SK-N-SH (cell line): ENCODE measurements at regions not wholly inside any gene's neighbourhood (a gene's known extent, or its start where the extent isn't known, plus 50 kb on each side); places are given as distances from the start of the nearest gene placed in this dataset.

Experiments used
- CTCF ChIA-PET: fragments of 300-600, 350-600 bp; formaldehyde crosslinking; extraction: SDS; loops from one replicate; lab custom pipeline; 2021; lab: Yijun Ruan, JAX
- POLR2A ChIA-PET: fragments of 350-600 bp; sonication (Branson Sonifier 250); formaldehyde crosslinking; extraction: SDS; loops from one replicate; lab custom pipeline; 2020; ENCODE audit warnings: antibody characterized with exemption, inconsistent platforms; lab: Yijun Ruan, JAX
- DNase-seq: peaks from one replicate; pipeline ENCODE4 v3.0.0; 2012
- H2AFZ ChIP-seq: fragments of 200-600 bp; sonication (generic); 2 replicates; pipeline ENCODE4 v1.8.1; 2016; ENCODE audit warnings: antibody characterized with exemption, mild to moderate bottlenecking, low read depth
- H3F3A ChIP-seq: fragments of 200-600 bp; sonication (generic); replicated peaks from 2 replicates; pipeline ENCODE3; 2016; ENCODE audit warnings: antibody characterized with exemption, mild to moderate bottlenecking; ENCODE audit not compliant: insufficient read depth
- H3K27ac ChIP-seq, 2 experiments: fragments of 200-500 bp in 1 of 2; fragments of 200-600 bp in 1 of 2; sonication (Bioruptor generic) in 1 of 2; sonication (generic), shearing (Covaris generic) in 1 of 2; 2 replicates each; pipeline versions ENCODE4 v1.5.1 to v1.6.1; 2014 to 2016; ENCODE audit warnings: low read depth in 2 of 2, inconsistent platforms in 1 of 2, low read length in 1 of 2, mild to moderate bottlenecking in 1 of 2, mixed read lengths in 1 of 2
- H3K27me3 ChIP-seq: fragments of 200-600 bp; sonication (generic), shearing (Covaris generic); 2 replicates; pipeline ENCODE4 v1.6.1; 2016; ENCODE audit warnings: mixed run types; ENCODE audit not compliant: insufficient read depth
- H3K36me3 ChIP-seq, 2 experiments: fragments of 200-500 bp in 1 of 2; fragments of 200-600 bp in 1 of 2; sonication (Bioruptor generic) in 1 of 2; sonication (generic) in 1 of 2; replicated peaks in 1 of 2; 2 replicates each; pipeline versions ENCODE3 to v1.5.1; 2014 to 2016; ENCODE audit warnings: low read length in 1 of 2, mild to moderate bottlenecking in 1 of 2; ENCODE audit not compliant: insufficient read depth in 2 of 2, control insufficient read depth in 1 of 2
- H3K4me1 ChIP-seq, 2 experiments: fragments of 200-500 bp in 1 of 2; fragments of 200-600 bp in 1 of 2; sonication (Bioruptor generic) in 1 of 2; sonication (generic), shearing (Covaris generic) in 1 of 2; 2 replicates each; pipeline versions ENCODE4 v1.5.1 to v1.6.1; 2014 to 2016; ENCODE audit warnings: low read depth in 1 of 2, low read length in 1 of 2, mixed run types in 1 of 2; ENCODE audit not compliant: insufficient read depth in 2 of 2, control insufficient read depth in 1 of 2
- H3K4me2 ChIP-seq: fragments of 200-600 bp; sonication (generic), shearing (Covaris generic); 2 replicates; pipeline ENCODE4 v1.6.1; 2017; ENCODE audit warnings: mixed run types
- H3K4me3 ChIP-seq, 2 experiments: fragments of 200-500 bp in 1 of 2; fragments of 200-600 bp in 1 of 2; sonication (Bioruptor generic) in 1 of 2; sonication (generic), shearing (Covaris generic) in 1 of 2; 2 replicates each; pipeline versions ENCODE4 v1.5.1 to v1.8.1; 2014 to 2016; ENCODE audit warnings: low read depth in 2 of 2, inconsistent platforms in 1 of 2, low read length in 1 of 2, mild to moderate bottlenecking in 1 of 2, mixed read lengths in 1 of 2, moderate library complexity in 1 of 2
- H3K79me2 ChIP-seq: fragments of 200-600 bp; sonication (generic); 2 replicates; pipeline ENCODE4 v1.8.1; 2017; ENCODE audit warnings: mild to moderate bottlenecking; ENCODE audit not compliant: insufficient read depth
- H3K9ac ChIP-seq: fragments of 200-600 bp; sonication (generic); 2 replicates; pipeline ENCODE4 v1.6.1; 2017; ENCODE audit warnings: mixed run types
- H3K9me2 ChIP-seq: fragments of 200-600 bp; sonication (generic); 2 replicates; pipeline ENCODE4 v1.6.1; 2017; ENCODE audit warnings: mixed run types
- H3K9me3 ChIP-seq: fragments of 200-600 bp; sonication (generic); 2 replicates; pipeline ENCODE4 v1.6.1; 2017; ENCODE audit warnings: mixed run types, mild to moderate bottlenecking, moderate library complexity
- H4K20me1 ChIP-seq: fragments of 200-600 bp; sonication (generic); 2 replicates; pipeline ENCODE4 v1.6.1; 2017; ENCODE audit warnings: mild to moderate bottlenecking, mixed run types; ENCODE audit not compliant: insufficient read depth
- CHD2 ChIP-seq: fragments of 150-350 bp; IDR thresholded peaks from 2 replicates; pipeline ENCODE4 v1.6.1; 2018; ENCODE audit warnings: low read length; ENCODE audit not compliant: partially characterized antibody
- EP300 ChIP-seq, 2 experiments: IDR thresholded peaks; 2 replicates each; pipeline versions ENCODE4 v1.4.0 to v1.6.1; 2012; ENCODE audit warnings: borderline replicate concordance in 1 of 2, low read depth in 1 of 2, low read length in 1 of 2
- FOSL2 ChIP-seq: IDR thresholded peaks from 2 replicates; pipeline ENCODE4 v1.4.0; 2012; ENCODE audit warnings: low read depth, mild to moderate bottlenecking, moderate library complexity, borderline replicate concordance
- FOXJ3 ChIP-seq: sonication (generic); formaldehyde crosslinking; IDR thresholded peaks from 2 replicates; pipeline ENCODE4 v1.5.1; 2020; ENCODE audit warnings: mild to moderate bottlenecking, missing genetic modification reagents
- GABPA ChIP-seq: IDR thresholded peaks from 2 replicates; pipeline ENCODE4 v1.4.0; 2012; ENCODE audit warnings: low read depth, mild to moderate bottlenecking
- JUND ChIP-seq: IDR thresholded peaks from 2 replicates; pipeline ENCODE4 v1.4.0; 2012
- MEF2A ChIP-seq: IDR thresholded peaks from 2 replicates; pipeline ENCODE4 v1.4.0; 2012; ENCODE audit warnings: low read depth, borderline replicate concordance
- NFIC ChIP-seq: IDR thresholded peaks from 2 replicates; pipeline ENCODE4 v1.4.0; 2012; ENCODE audit warnings: borderline replicate concordance
- RAD21 ChIP-seq: IDR thresholded peaks from 2 replicates; pipeline ENCODE4 v1.6.1; 2012; ENCODE audit warnings: mild to moderate bottlenecking, low read length
- RCOR1 ChIP-seq: fragments of 150-350 bp; IDR thresholded peaks from 2 replicates; pipeline ENCODE4 v1.6.1; 2017; ENCODE audit warnings: antibody characterized with exemption, low read length
- RXRA ChIP-seq: IDR thresholded peaks from 2 replicates; pipeline ENCODE4 v1.4.0; 2012; ENCODE audit warnings: low read depth, mild to moderate bottlenecking, borderline replicate concordance
- SIN3A ChIP-seq: IDR thresholded peaks from 2 replicates; pipeline ENCODE4 v1.6.1; 2012; ENCODE audit warnings: low read depth, mild to moderate bottlenecking, low read length, moderate library complexity, borderline replicate concordance
- SMC3 ChIP-seq: IDR thresholded peaks from 2 replicates; pipeline ENCODE4 v1.6.1; 2012; ENCODE audit warnings: low read depth, low read length, improper control_type of control experiment
- TAF1 ChIP-seq: IDR thresholded peaks from 2 replicates; pipeline ENCODE4 v1.6.1; 2012; ENCODE audit warnings: low read depth, mild to moderate bottlenecking, low read length, moderate library complexity, borderline replicate concordance
- TCF12 ChIP-seq: IDR thresholded peaks from 2 replicates; pipeline ENCODE4 v1.4.0; 2012
- TEAD4 ChIP-seq: IDR thresholded peaks from 2 replicates; pipeline ENCODE4 v1.4.0; 2012; ENCODE audit warnings: mild to moderate bottlenecking, borderline replicate concordance; ENCODE audit not compliant: insufficient read depth
- YY1 ChIP-seq: IDR thresholded peaks from 2 replicates; pipeline ENCODE4 v1.4.0; 2012; ENCODE audit warnings: low read depth, mild to moderate bottlenecking
- WGBS: methylation state at CpG from one replicate; pipeline ENCODE4 v1.1.6; 2017; ENCODE audit warnings: low lambda C conversion rate; 5-methylcytosine and 5-hydroxymethylcytosine counted together
- TF ChIP-seq, protein P1 (sequence below): IDR thresholded peaks from 2 replicates; pipeline ENCODE4 v1.4.0; 2012; ENCODE audit warnings: low read depth
- TF ChIP-seq, protein P2 (sequence below): IDR thresholded peaks from 2 replicates; pipeline ENCODE4; 2012
- TF ChIP-seq, protein P3 (sequence below): IDR thresholded peaks from 2 replicates; pipeline ENCODE4 v1.4.0; 2012; ENCODE audit warnings: low read depth, borderline replicate concordance
- TF ChIP-seq, protein P4 (sequence below): IDR thresholded peaks from 2 replicates; pipeline ENCODE4 v1.4.0; 2012; ENCODE audit warnings: low read depth, borderline replicate concordance

DNA sequence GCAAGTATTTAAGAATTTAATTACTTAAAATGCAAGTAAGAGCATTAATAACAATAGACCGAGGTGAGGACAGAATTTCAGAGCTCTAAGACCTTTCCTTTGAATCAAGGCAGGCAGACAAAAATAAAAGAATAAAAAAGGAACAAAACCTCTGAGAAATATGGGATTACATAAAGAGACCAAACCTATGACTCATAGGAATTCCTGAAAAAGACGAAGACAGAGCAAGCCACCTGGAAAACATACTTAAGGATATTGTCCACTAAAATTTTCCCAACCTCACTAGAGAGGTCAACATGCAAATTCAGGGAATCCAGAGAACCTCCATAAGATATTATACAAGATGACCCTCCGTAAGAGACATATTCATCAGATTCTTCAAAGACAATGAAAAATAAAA lies 325.1 kb downstream of the AEBP2 start:
- 53% methylated on average over 3 of the region's 3 CpGs for WGBS
- DNase-seq: no peak

DNA sequence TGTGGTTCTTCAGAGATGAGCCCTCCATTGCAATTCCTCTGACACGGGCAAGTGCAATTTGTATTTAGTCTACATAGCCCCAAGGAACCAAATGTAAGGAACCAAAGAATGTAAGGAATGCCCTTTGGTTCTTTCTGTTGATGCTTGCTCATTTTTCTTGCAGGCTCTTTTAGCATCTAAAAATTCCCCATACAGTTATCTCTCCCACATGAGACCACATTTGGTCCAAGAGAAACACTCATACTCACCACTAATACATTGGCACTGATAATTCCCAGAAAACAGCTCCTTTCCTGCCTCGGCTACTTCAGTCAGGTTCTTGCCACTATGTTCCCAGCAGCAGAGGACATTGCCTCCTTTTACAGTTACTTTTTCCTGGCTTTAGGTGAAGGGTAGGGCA lies 332.6 kb downstream of the AEBP2 start:
- 16% methylated on average over 2 of the region's 2 CpGs for WGBS
- CTCF ChIA-PET: interaction anchor here (0.5 to 1.3 kb wide), 3 partner anchors 12 to 1026 kb away, joined by 3 to 4 read pairs (median 3); no protein-coding TSS in a partner anchor
- H2AFZ ChIP-seq: peak overlapping the region; percentile 63; the same call in 1 of the 2 replicates
- TF ChIP-seq, protein P1, sequence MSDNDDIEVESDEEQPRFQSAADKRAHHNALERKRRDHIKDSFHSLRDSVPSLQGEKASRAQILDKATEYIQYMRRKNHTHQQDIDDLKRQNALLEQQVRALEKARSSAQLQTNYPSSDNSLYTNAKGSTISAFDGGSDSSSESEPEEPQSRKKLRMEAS: no peak
- TF ChIP-seq RXRA: no peak
- no peak for TF ChIP-seq FOSL2
- peak; percentile 57 for TF ChIP-seq TCF12
- TF ChIP-seq NFIC: peak; percentile 57
- TF ChIP-seq, protein P2, sequence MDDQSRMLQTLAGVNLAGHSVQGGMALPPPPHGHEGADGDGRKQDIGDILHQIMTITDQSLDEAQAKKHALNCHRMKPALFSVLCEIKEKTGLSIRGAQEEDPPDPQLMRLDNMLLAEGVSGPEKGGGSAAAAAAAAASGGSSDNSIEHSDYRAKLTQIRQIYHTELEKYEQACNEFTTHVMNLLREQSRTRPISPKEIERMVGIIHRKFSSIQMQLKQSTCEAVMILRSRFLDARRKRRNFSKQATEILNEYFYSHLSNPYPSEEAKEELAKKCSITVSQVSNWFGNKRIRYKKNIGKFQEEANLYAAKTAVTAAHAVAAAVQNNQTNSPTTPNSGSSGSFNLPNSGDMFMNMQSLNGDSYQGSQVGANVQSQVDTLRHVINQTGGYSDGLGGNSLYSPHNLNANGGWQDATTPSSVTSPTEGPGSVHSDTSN: peak; percentile 53
- no peak for TF ChIP-seq TAF1
- TF ChIP-seq, protein P3, sequence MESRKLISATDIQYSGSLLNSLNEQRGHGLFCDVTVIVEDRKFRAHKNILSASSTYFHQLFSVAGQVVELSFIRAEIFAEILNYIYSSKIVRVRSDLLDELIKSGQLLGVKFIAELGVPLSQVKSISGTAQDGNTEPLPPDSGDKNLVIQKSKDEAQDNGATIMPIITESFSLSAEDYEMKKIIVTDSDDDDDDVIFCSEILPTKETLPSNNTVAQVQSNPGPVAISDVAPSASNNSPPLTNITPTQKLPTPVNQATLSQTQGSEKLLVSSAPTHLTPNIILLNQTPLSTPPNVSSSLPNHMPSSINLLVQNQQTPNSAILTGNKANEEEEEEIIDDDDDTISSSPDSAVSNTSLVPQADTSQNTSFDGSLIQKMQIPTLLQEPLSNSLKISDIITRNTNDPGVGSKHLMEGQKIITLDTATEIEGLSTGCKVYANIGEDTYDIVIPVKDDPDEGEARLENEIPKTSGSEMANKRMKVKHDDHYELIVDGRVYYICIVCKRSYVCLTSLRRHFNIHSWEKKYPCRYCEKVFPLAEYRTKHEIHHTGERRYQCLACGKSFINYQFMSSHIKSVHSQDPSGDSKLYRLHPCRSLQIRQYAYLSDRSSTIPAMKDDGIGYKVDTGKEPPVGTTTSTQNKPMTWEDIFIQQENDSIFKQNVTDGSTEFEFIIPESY: no peak
- no peak for TF ChIP-seq YY1
- TF ChIP-seq EP300 (IDR thresholded peaks at IDR 0.05; ENCODE audit: borderline replicate concordance in 1 of 2, low read depth in 1 of 2, low read length in 1 of 2): peak in 1 of 2 experiments; percentile 41; a peak in 1 of 4 replicates
- no peak for TF ChIP-seq CHD2
- 0 out of 2 replicates have a peak, but pooled peaks have one; percentile 29 for TF ChIP-seq TEAD4
- no peak for TF ChIP-seq GABPA
- no peak for TF ChIP-seq RAD21
- no peak for TF ChIP-seq FOXJ3 (CRISPR knock-in tag)

More for the DNA sequence above, 325.1 kb downstream of the AEBP2 start:
- ChIA-PET POLR2A (no interaction called here), CTCF (no interaction called here)
- Histone ChIP-seq H3K9ac (no peak overlapping the region), H3K4me1 (no peaks in the 10 kb centered on the region), H3K27ac (no peak overlapping the region), H3K79me2 (no peaks in the 10 kb centered on the region), H3K27me3 (no peaks in the 10 kb centered on the region), H3F3A (no peaks in the 10 kb centered on the region), H3K4me3 (no peak overlapping the region), H3K9me3 (no peaks in the 10 kb centered on the region), H3K4me2 (no peak overlapping the region), H2AFZ (no peak overlapping the region), H4K20me1 (no peaks in the 10 kb centered on the region), H3K9me2 (no peaks in the 10 kb centered on the region), H3K36me3 (no peaks in the 10 kb centered on the region)
- TF ChIP-seq SMC3 (no peak), TCF12 (peak; percentile 32; the same call in 1 of the 2 replicates), JUND (peak; percentile 26; the same call in 1 of the 2 replicates), NFIC (no peak), MEF2A (no peak), FOSL2 (peak; percentile 9; the same call in 1 of the 2 replicates), SIN3A (no peak), EP300 (IDR thresholded peaks at IDR 0.05; ENCODE audit: borderline replicate concordance in 1 of 2, low read depth in 1 of 2, low read length in 1 of 2) (no peak), RCOR1 (no peak)
- TF ChIP-seq, protein P4, sequence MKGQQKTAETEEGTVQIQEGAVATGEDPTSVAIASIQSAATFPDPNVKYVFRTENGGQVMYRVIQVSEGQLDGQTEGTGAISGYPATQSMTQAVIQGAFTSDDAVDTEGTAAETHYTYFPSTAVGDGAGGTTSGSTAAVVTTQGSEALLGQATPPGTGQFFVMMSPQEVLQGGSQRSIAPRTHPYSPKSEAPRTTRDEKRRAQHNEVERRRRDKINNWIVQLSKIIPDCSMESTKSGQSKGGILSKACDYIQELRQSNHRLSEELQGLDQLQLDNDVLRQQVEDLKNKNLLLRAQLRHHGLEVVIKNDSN: no peak
- TF ChIP-seq, protein P3: no peak
- TF ChIP-seq, protein P1: no peak

More for the DNA sequence above, 332.6 kb downstream of the AEBP2 start:
- Histone ChIP-seq H3K9me3 (no peaks in the 10 kb centered on the region), H3F3A (peaks cover 10% of the 10 kb centered on the region), H3K27ac (peak overlapping the region; percentile 16 to 55; a peak in 3 of 4 replicates), H3K9me2 (no peaks in the 10 kb centered on the region), H3K27me3 (no peaks in the 10 kb centered on the region), H3K4me3 (no peak overlapping the region), H3K9ac (no peak overlapping the region), H4K20me1 (no peaks in the 10 kb centered on the region), H3K4me1 (no peaks in the 10 kb centered on the region), H3K4me2 (peak overlapping the region; percentile 6; the same call in 1 of the 2 replicates), H3K36me3 (no peaks in the 10 kb centered on the region), H3K79me2 (no peaks in the 10 kb centered on the region)
- POLR2A ChIA-PET: no interaction called here
- no peak for DNase-seq
